HG03442 (cell line): ENCODE measurements at regions not wholly inside any gene's neighbourhood (a gene's known extent, or its start where the extent isn't known, plus 50 kb on each side); places are given as distances from the start of the nearest gene placed in this dataset.
A peak's percentile ranks its signal among the peaks of the same experiment; 100 is the strongest.
"Not testable (repeated sequence)": the region's sequence is repeated elsewhere in the genome, so short reads cannot be mapped to it uniquely, and the experiment has no call there.

Experiments used
- ATAC-seq: cut with Tn5 transposase; IDR thresholded peaks from one replicate; pipeline ENCODE4 v1.9.1; 2021; ENCODE audit warnings: mild to moderate bottlenecking, moderate library complexity; ENCODE audit not compliant: unreplicated experiment

GRCh38 chr5:93933269-93933668, 191.9 kb upstream of the POU5F2 start:
- ATAC-seq: not testable (repeated sequence)

DNA sequence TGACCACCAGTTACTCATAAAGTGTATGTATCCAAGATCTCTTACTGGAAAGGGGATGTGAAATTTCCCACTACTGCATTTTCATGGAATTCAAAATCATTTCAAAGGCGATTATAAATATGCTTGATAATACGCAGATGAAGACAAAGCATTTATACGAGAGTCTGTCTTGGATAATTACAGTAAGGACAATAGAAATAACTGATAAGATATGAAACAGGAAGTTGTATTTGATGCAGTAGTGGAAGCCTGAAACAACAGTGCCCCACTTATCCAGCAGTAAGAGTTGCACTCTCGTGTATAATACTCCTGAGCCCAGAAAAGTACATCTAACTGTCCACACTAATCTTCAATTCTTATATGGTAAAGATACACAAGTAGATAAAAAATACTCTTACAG, 188.7 kb upstream of the POU5F2 start:
- ATAC-seq: no peak

DNA sequence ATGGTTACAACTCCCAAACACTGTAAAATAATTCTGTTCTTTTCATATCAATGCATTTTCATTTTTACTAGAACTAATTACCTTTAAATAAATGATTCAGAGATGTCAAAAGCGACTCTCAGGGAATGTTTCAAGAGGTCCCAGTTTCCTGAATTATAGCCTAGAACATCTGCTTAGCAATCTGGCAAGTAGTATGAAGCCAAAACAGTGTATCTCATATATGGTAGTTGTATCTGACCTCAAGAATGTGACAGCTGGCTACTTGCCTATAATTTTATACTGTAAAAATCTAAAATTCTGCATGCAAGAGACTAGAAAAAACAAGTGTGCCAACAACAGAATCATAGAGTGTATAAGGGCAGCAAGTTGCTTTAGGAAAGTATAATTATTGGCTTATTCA, 187.7 kb upstream of the POU5F2 start:
- no peak for ATAC-seq

- no peak for ATAC-seq
Observed at GRCh38 chr5:93926831-93927620, 185.6 kb upstream of the POU5F2 start.

- ATAC-seq: no peak
Observed at GRCh38 chr5:93925321-93925720, 183.9 kb upstream of the POU5F2 start.

GRCh38 chr5:93924628-93925027, 183.2 kb upstream of the POU5F2 start:
- no peak for ATAC-seq

DNA sequence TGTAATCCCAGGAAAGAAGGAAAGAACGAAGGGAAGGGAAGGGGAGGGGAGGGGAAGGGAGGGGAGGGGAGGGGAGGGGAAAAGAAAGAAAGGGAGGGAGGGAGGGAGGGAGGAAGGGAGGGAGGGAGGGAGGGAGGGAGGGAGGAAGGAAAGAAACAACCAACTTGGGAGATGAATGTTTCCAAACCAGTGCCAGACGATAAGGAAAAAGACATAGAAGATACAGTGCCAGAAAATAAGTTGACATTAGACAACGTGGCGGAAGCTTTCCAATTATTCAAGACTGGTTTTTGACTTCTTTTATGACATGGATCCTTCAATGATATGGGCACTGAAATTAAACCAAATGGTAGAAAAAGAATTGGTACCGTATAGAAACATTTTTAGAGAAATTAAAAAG, 181.2 kb upstream of the POU5F2 start:
- ATAC-seq: no peak

GRCh38 chr5:93921001-93921400, 179.6 kb upstream of the POU5F2 start:
- no peak for ATAC-seq

DNA sequence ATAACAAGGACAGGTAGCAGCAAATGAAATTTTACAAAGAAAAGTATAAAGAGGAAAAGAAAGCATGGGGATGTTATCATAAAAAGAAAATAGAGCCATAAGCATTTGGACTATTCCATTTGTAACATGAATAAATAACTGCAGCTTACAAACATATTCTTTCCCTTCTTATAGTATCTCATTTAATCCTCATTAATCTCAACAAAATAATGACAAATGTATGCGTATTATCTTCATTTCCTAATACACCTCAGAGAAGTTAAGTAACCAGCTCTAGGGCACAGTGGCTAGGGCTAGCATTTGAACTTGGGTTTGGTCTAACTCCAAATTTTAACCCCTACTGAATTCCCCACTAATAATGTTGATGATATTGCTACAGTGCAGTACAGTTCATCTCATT, 175.5 kb upstream of the POU5F2 start:
- ATAC-seq: no peak

- no peak for ATAC-seq
Observed at GRCh38 chr5:93915142-93915553, 173.7 kb upstream of the POU5F2 start.

DNA sequence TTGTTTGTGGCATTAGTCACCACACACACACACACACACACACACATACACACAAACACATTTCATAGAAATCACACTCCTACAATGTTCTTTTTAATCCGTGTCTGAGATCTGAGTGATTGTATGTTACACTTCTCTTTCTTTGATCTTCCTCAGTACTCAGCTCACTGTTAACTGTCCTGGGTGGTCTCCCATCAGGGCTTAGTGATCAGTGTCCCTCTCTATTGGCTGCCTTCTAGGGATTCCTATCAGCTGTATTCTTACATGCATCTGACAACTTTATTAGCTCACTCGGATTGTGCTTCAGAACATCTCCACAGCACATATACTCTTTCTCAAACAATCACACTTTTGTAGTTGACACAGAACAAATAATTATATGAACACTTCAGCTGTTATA, 170.2 kb upstream of the POU5F2 start:
- no peak for ATAC-seq

DNA sequence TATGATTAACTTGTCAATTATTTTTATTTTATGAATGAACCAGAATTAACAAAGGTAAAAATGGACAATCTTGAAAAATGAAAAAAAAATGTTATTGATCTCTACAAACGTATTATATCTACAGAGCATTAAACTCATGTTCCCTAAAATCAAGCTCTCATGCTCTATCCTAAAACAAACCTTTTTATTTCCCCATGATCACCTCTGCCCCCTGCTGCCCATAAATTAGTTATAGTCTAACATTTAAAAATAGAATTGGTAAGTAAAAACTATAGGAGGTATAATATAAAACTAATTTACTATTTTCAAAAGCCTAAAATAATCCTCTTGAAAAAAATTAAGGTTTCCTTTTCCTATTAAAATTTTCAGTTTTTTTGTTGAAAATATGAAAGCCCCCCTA, 168.0 kb upstream of the POU5F2 start:
- no peak for ATAC-seq

DNA sequence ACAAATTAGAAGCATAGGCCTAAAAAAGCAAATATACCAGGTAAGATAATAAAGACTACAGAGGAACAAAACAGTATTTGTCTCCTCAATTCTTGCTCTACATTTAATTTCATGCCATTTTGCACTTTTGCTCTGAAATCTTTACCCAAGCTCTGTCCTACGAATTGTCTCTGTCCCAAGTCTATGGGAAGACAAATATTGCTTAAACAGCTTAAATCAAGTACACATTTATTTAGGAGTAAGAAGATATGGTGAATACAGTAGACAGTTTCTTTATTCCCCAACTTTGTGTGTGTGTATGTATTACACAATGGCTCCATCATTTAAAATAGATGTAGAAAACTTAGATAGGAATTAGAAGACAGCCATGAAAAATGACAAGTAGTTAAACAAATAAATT, 163.5 kb upstream of the POU5F2 start:
- ATAC-seq: no peak

DNA sequence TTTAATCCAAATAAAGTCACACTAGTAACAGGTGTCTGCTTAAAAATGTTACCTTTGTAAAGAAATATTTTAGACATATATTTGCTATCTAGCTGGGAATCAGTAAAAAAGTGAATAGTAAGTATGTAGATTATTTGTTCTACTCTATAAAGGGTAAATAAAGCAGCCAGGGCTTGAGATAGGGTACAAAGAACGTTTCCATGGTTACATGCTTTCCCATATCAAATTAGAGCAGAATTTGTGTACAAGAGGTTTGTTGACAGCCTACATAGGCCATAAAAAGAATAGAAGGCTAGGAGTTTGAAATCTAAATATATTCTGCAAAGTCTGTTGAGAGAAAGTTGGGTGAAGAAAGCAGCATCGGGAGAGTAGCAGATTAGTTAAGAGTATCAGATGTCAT, 160.9 kb upstream of the POU5F2 start:
- no peak for ATAC-seq

DNA sequence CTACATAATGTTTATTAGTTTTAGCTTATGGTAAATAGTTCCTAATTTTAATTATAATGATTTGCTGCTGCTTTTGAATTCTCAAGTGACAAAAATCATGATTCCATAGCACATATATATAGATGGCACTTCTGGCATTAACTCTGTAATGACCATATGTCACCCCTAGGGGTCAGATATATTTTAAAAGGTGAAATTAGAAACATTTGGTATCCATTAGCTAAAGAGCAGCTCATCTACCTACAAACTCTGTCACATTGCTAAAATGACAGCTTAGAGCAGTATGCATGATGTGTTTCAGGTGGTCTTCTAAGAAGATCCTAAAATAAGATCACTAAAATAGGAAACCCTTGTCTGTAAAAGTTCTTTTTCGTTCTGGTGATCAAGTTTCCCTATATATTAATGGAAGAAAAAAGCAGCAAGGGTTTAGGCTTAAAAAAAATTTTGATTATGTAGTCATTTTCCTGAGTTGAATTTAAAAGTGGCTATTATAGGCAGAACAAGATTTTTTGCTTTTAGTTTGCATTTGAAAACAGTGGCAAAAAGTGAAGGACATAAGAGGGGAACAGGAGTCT, 157.7 kb upstream of the POU5F2 start:
- ATAC-seq: peak; percentile 81

DNA sequence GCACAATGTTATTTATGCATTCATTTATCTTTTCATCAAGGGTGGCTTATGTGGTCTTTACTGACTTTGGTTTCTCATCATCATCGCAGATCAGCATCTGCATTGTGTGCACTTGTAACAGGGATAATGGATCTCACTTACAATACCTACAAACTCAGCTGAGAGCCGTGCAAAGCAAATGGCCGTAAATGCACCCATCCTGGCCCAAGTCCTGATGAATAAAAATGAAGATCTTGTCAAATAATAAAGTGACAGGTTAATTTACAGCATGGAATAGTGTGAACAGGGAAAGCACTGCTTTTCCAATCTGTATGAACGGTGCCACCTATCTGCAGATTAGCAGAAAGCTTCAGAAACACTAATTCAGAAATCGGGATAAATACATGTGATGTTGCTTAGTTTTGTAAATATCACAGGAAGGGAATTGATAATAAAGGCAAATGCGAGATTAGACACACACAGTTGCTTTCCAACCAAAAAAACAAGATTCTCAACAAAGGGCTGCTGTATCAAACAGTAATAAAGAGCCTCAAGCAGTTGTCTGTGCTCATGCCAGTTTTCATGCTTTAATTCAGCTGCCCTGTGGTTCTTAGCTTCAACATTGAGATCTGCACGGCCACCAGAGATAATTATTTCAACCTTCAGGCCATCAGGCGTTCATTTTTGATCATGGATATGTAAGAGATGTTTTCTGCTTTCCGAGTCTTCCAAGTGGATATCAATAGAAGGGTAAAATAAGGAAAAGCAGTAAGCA, 153.4 kb upstream of the POU5F2 start:
- ATAC-seq: no peak

DNA sequence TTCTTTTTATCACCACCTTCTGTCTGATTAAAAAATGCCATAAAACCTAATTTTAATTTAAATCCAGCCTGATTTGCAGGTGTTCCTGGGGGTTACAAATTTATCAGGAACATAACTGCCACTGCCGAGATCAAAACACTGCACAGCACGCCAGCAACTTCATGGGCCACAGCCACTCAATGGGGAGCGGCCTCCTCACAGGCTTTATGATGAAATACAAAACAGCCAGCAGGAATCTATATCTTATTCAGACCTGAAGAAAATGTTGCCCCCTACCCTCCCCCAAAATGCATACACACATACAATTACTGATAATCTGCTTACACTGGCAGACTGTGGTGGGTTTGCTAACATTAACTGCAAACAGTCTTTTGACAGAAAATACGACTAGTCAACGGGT, 151.7 kb upstream of the POU5F2 start:
- no peak for ATAC-seq

DNA sequence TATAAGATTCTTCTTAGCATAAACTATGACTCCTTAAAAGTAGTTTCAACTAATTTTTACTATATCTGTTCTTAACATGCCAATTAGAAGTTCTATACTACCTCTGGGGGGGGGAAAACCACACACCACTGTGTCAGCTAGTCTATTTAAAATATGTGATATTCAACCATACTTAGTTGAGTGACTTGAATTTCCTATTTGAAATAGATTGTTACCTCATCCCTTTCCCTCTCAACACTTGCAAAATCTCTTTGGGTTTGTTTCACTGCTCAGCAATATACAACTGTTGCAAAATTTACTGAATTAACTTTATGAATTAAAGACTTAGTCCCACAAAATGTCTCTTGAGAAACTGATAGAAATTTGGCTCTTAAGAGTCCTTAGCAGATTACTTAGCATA, 151.1 kb upstream of the POU5F2 start:
- no peak for ATAC-seq

GRCh38 chr5:93891491-93892480, 150.4 kb upstream of the POU5F2 start:
- ATAC-seq: no peak

DNA sequence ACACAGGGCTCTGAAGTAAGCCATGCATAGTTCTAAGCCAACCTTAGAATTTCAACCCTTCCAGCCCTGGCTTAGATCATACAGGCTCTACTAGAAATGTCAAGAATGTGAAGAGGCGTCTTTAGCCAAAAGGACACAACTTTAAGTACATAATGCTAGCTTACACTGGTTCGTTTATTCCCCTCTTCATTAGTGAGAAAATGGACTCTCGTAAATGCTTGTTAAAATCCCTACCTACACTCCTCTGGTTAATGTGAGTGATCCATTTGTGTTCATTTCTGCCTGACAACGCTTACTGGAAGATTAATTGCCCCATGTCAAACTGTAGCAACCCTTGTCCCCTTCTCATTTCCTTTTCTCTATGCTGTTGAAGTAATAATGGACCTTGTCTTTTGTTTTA, 149.3 kb upstream of the POU5F2 start:
- ATAC-seq: no peak

DNA sequence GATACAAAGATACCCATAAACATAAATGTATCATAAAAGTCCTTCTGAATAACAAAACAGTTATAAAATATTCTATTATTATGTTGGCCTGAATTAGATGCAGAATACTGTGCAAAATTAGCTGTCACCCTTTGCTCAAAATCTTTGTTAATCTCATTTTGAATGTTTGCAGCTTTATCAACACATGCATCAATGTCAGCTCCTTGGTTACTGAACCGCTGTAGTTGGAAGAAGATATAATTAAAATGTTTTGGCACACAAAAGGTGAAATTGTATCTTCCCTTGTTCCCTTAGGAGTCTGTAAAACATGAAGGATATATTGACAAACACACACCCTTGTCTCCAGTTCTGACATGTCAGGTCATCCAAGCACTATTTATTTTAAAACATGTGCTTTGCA, 146.3 kb upstream of the POU5F2 start:
- no peak for ATAC-seq
